ENCODE measurements at regions not wholly inside any gene's neighbourhood (a gene's known extent, or its start where the extent isn't known, plus 50 kb on each side); places are given as distances from the start of the nearest gene placed in this dataset.

DNA sequence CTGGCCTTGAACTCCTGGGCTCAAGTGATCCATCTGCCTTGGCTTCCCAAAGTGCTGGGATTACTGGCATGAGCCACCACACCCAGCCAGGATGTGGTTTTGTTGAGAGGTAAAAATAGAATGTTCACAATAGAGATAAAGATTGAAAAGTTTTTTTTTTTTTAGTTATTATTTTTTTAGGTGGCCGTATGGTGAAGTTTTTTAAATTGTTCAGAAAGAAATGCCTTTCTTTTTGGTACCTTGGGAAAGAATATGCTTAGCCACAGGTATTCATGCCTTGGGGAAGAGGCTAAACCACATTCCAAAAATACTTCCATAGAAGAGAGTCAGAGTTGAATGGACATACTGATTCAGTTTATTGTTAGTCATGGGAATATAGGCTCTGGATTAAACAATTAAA is 143.4 kb downstream of the C11orf91 start:
- no peak for DNase-seq (ENCODE audit: low spot score)

DNA sequence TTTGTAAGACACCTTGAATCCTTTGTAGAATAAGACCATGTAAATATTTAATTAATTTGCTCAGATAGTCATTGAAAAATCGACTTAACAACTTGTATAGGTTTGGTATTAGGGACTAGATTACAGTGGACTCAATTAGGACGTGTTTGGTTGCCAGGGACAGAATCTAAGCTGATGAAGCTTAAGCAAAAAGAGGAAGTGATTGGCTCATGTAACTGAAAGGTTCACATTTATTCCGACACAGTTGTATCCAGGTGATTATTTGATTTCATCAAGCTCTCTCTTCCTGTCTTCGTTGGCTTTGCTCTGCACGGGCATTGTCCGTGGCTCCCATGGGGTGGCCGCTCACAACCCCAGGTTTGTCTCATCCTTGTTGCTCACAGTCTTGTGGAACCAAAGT is 146.4 kb downstream of the C11orf91 start:
- no peak for DNase-seq (ENCODE audit: low spot score)

DNA sequence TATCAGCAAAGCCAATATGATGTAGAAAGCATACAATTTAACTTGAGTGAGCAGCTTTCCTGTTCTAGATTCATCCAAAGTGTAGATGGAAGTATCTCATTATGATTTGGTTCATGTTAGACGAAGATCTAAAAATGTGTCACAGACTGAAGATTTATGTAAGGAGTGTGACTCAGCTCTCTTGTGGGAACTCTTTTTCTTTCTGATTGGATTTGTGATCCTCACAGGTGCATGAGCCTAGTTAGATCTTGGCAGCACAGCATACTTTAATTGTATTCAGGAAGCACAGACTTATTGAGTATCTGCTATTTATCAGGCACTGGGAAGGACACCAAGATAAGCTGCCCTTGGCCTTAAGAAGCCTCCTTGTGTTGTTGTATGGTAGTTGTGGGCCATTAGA is 147.1 kb downstream of the C11orf91 start:
- no peak for DNase-seq (ENCODE audit: low spot score)

DNA sequence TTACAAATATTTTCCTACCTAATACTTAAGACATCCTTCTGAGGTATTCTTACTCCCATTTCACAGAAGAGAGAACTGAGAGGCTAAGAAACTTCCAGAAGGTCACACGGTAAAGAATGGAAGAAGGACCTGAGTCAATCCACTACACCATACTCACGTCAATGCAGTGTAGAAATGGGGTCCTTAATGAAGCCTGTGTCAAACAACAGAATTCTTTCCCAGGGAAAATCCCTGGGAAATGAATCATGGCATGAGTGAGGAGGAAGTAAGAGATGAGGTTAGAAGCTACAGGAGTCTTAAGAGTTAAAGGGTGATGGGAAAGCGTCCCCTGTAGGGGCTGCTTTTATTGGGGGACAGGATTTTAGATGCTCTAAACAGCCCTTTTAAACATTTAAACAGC is 147.9 kb downstream of the C11orf91 start:
- DNase-seq (ENCODE audit: low spot score): no peak

DNA sequence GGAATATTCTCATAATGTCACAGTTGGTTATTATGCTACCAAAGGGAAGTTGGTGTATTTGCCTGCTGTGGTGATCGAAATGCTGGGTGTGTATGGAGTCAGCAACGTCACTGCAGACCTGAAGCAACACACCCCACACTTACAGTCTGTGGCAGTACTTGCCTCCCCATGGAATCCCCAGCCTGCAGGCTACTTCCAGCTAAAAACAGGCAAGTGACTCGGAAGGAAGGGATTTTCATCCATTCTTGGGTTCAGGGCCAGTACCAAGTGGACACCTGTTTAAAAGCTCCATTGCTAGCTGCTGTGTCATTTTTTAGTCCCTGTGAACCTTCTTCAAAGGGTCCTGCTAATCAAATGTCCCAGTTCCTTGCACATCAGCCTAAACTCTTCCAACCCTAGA is 149.6 kb downstream of the C11orf91 start:
- DNase-seq (ENCODE audit: low spot score): no peak

DNA sequence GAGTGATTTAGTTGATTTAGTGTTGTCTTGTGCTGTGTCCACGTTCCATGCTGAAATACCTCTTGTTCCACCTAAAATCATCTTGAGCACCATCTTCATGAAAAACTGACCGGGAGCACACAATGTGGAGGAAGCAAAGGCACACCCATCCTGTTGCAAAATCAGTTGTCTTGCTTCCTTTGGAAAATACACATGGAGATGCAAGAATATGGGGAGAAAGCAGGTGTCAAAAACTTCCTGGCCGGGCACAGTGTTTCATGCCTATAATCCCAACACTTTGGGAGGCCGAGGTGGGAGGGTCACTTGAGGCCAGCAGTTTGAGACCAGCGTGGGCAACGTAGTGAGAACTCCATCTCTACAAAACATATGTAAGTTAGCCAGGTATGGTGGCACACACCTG is 151.1 kb downstream of the C11orf91 start:
- no peak for DNase-seq (ENCODE audit: low spot score)

DNA sequence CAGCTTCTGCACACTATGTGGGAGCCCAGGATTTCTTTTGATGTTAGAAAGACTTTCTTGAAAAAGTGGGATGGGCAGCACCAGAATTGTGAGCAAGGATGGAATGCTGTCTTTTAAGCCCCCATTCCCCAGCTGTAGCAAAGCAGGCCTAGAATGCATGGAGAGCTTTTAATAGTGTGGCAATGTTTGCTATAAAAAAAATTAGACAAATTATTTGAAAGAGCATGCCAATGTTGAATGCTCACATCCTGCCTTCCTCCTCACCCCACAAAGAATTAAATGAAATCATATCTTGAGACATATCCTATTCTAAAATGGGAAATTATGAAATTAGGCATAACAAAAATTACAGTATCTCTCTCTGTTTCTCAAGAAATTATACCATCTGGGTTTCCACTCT is 154.7 kb downstream of the C11orf91 start:
- no peak for DNase-seq (ENCODE audit: low spot score)

DNA sequence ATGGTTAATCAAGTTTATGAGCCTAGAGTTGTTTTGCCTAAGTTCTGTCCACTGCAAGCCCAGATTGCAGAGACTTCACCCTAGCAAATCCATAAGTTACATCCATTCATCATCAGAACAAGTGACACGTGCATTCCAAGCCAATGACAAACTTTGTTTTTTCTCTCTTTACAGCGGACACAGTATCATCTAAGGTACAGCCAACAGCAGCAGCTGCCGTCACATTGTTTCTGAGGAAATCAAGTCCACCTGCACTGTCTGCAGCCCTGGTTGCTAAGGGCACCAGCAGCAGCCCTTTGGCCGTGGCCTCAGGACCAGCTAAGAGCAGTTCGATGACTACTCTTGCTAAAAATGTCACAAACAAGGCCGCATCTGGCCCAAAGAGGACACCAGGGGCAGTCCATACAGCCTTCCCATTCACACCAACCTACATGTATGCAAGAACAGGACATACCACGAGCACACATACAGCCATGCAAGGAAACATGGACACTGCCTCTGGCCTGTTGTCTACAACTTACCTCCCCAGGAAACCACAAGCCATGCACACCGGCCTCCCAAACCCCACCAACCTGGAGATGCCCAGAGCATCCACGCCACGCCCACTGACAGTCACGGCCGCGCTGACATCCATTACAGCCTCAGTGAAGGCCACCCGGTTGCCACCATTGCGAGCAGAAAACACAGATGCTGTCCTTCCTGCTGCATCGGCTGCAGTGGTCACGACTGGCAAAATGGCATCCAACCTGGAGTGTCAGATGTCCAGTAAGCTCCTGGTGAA is 155.8 kb downstream of the C11orf91 start:
- DNase-seq (ENCODE audit: low spot score): no peak

DNA sequence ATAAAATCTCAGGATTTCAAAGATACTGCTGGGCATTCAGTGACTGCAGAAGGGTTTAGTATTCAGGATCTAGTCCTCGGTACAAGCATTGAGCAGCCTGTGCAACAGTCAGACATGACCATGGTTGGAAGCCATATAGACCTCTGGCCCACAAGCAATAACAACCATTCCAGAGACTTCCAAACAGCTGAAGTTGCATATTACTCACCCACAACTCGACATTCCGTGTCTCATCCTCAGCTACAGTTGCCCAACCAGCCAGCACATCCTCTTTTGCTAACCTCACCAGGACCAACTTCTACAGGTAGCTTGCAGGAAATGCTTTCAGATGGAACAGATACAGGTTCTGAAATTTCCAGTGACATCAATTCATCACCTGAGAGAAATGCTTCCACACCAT is 156.8 kb downstream of the C11orf91 start:
- no peak for DNase-seq (ENCODE audit: low spot score)

DNA sequence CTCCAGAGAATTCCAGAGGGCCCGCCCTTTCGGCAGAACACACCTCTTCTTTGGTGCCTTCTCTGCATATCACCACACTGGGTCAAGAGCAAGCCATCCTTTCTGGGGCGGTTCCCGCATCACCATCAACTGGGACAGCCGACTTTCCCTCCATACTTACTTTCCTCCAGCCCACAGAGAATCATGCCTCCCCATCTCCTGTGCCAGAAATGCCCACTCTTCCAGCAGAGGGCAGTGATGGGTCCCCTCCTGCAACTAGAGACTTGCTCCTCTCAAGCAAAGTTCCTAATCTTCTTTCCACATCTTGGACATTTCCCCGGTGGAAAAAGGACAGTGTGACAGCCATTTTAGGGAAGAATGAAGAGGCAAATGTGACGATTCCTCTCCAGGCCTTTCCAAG is 157.7 kb downstream of the C11orf91 start:
- peak; percentile 58 for DNase-seq (ENCODE audit: low spot score)

DNA sequence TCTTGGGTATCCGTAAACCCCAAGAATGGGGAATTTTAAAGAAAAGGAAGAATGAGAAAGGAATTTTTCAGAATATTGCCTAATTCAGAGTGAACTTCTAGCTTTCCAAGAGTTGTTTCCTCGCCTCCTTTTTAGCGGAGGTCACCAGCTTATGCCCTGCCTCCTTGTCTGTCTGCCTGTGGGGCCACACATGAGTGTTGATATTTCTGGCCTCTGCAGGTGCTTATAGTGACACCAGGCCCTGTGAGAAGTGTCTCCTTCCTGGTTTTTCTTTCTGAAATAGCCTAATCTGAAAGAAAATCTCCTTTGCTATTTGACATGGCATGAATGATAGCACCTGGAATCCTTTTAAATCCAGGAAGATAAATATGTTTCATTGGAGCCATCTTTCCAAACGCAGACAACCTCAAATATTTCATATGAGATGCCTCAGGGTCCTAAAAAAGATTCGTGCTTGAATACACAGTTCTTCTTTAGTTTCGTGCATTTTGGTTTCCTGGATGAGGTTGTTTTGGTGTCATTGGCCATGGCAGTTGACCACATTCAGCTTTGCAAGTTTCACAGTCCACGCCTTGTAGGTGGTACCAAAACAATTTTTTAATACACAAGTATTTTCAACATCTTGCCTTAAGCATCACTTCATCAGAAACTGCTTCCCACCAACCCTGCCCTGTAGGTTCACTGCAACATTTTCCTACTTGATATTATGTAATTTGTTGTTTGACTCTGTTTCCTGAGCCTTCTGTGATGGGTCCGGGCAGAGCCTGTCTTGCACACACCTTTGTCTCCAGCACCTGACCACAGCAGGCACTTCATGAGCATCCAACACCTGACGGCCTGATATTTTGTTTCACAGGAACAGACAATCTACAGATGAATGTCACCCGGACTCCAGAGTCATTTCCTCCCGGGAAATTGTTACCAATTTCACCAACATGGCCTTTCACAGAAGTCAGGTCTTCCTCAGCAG is 159.4 kb downstream of the C11orf91 start:
- no peak for DNase-seq (ENCODE audit: low spot score)

DNA sequence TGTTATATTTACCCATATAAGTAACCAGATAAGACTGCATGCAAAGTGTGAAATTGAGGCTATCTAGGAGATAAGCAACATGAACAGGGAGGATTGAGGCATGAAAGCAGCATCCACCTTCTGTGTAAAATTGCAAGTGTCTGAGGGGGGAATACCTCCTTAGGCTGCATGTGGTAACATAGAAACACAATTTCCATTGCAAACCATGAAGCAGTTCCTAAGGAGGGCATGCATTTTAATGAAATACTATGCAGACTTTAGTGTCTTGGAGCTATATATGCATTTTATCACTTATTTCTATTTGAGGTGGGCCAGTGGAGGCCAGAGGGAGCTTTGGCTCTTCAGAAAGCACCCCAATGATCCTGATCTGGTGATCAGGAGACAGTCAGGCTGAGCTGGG is 160.2 kb downstream of the C11orf91 start:
- no peak for DNase-seq (ENCODE audit: low spot score)

DNA sequence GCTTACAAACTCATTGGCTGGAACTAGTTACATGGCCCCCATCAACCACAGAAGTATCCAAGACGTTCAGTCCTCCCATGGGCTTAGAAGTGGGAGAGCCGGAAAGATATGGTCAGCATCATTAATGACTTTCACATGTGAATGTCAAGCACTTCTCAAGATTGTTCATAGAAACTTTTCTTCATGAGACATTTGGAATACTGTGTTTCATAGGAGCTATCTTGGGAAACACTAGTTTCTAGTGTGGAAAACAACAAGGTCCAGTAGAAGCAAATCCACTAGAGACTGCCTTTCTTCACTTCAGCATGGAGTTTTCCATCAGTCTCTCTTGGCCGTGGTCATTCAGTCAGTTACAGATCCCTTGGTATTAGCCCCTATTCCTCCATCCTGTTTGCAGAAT is 160.9 kb downstream of the C11orf91 start:
- DNase-seq (ENCODE audit: low spot score): no peak

DNA sequence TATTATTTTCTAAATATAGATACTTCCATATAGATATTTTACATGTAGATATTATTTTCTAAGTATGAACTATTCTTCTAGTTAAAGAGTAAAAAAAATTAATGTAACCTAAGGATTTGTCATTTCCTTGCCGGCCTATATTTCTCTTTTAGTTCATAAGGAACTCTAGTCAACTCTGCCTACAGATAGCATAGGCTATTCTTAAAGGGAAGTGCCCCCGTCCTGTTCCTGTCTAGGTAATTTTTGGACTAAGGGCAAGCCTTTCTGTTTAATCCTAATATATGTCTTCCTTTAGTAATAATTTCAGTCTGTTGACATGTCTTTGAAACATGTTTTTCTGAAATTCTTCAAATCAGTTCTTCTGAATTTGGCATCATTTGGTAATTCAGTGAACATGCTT is 161.9 kb downstream of the C11orf91 start:
- DNase-seq (ENCODE audit: low spot score): no peak

DNA sequence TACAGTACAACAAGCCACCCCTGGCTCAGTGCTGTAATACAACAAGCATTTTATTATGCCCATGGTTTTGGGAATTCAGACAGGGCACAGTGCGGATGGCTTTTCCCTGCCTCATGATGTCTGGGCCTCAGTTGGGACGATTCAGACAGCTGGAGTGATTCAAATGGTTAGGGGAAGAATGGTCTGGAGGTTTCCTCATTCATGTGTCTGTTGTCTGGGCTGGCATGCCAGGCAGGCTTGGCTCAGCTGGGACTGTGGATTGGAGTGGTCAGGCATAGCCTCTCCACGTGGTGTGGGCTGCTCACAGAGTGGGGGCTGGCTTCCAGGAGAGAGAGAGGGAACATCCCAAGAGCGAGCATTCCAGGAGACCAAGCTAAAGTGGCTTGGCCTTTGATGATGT is 164.4 kb downstream of the C11orf91 start:
- no peak for DNase-seq (ENCODE audit: low spot score)

DNA sequence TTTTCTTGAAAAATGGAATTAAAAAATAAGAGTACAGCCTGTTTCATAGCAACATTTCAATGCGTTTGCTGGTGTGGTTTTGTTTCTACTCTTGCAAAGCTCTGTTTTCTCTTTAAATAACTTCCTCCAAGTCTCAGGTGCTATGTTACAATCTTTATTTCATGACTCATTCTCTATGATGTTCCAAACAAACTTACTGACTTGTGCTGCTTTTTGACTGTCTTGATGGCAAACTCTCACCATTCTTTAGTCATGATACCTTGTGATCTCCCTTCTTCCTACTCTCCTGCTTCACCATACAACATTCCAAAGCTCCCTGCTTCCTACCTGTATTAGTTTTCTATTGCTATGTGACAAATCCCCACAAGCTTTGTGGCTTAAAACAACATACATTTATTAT is 166.1 kb downstream of the C11orf91 start:
- DNase-seq (ENCODE audit: low spot score): no peak

DNA sequence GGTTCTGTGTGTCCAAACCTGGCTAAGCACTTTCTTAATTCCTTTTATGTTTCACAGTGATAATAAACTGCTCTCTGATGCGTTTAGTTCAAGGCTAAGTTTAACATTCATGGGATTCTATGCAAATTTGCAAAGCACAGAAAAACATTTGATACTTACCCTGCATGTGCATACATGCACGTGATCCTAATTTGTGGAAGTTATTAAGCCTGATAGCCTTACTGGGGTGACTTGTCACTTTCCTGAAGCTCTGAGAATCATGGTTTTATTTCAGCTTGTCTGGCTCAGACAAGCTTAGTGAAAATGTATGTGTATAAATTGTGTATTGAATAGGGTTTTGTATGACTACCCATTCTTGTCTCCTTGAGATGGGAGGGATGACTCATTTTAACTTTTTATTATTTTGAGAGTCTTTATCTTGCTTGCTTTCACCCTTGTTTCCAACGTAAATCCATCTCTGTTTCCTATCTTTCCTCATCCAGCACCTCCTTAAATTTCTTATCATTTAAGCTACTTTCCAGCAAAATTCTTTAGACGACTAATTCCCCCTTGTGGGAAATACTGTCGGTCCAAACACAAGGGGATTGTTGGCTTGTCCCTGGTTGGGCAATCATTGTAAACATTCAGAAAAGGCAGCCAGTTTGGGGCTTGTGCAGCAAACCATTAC is 167.1 kb downstream of the C11orf91 start:
- no peak for DNase-seq (ENCODE audit: low spot score)

DNA sequence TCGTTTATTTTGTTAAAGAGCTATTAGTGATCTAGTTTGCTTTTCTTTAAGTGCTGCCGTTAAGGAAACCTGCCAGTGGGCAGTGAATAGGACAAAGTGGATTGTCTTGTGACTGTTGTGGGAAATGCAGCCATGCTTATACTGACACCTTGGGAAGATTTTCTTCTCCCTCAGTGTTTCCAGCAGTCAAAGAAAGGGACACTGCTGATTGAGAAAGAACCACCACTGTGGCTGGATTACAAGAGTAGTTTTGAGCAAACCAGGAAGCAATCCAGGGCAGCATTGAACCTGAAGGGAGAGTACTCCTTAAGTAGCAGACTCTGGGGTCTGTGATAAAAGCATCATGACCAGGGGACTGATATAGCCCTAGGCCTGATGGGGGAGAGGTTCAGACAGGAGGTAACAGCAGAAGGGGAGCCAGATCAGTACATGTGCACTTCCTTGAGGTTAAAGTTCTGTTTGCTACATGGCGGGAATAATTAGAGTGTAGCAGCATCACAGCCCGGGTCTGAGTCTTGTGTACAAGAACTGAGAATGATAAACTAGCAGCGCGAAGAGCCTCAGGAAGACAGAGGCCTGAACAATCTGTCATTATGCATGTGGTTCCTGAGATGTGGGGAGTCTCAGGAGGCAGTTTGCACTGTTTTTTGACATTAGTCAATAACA is 167.8 kb downstream of the C11orf91 start:
- DNase-seq (ENCODE audit: low spot score): no peak

DNA sequence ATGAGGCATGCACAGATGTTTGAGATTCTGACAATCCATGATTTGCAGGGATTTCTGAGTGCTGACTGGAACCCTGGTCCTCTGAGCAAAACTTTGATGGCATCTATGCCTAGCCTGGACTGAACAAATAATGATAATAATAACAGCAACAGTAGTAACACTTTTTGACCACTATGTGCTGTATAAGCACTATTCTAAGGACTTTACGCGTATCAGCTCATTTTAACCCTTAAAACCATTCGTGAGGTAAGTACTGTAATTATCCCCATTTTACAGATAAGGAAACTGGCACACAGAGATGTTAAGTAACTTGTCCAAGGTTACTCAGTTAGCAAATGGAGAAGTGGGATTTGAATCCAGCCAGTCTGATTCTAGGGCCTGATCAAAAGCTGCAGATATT is 168.4 kb downstream of the C11orf91 start:
- no peak for DNase-seq (ENCODE audit: low spot score)

DNA sequence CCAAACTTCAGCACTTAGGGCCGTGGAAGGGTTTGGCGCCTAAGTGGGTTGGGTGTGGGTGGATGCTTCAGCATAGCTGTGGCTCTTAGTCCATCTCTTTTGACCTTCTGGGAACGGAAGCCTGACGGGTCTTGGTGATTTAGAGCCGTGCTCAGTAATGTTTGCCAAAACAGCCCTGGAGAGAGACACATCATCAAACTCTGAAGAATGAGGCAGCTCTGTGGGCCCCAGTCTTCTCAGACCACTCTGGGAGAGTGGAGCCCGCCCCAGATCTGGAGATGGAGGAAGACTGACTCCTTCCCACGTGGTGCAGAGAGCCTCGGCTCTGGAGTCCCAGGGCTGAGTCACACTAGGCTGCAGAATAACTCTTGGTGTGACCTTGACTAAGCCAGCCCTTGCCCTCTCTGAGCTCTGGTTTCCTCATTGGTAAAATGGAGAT is 168.9 kb downstream of the C11orf91 start:
- no peak for DNase-seq (ENCODE audit: low spot score)

DNA sequence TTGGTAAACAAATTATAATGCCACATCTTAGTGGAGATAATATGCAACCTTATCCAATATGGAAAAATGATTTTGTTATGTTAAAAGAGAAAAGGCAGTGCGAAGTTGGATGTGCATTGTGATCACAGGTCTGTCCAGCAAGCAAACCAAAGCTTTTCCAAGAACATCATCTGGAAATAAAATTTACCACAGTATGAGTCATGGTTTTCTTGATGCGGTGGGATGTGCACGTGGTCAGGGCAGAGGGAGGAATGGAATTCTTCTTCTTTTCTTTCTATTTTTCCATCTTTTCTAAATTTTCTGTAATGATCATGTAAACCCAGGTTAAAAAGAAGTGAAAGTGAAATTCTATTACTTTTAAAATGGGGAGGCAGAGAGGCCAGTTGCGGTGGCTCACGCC is 169.8 kb downstream of the C11orf91 start:
- DNase-seq (ENCODE audit: low spot score): no peak

DNA sequence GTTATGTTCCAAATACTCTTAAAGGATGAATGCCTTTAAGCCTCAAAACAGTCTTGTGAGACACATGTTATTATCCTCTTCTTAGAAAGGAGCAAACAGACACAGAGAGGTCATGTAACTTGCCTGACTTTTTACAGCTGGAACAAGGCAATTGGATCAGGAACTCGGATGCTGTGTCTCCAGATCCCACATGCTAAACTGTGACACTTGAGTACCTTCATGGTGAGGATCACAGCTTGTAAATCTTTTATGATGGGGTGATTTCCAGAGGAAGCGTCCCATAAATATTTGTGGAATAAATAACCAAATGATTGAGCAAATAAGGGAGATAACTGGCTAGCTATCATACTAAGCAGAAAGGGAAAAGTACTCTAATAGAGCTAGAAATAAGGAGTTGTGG is 171.2 kb downstream of the C11orf91 start:
- no peak for DNase-seq (ENCODE audit: low spot score)

Data from germinal center (tissue), 1 donor.